Limb (tissue), 2 donors: ENCODE measurements at regions not wholly inside any gene's neighbourhood (a gene's known extent, or its start where the extent isn't known, plus 50 kb on each side); places are given as distances from the start of the nearest gene placed in this dataset.
"Not testable (repeated sequence)": the region's sequence is repeated elsewhere in the genome, so short reads cannot be mapped to it uniquely, and the experiment has no call there.

Experiments
- DNase-seq, 2 donors: peaks; one replicate each; pipeline ENCODE4 v3.0.0-alpha.2; 2016; ENCODE audit errors: extremely low spot score in 2 of 2

GRCh38 chr11:105432241-105432995, 177.5 kb upstream of the GRIA4 start:
- DNase-seq, result no peak

- no peak for DNase-seq
Observed at GRCh38 chr11:105429096-105429910, 180.6 kb upstream of the GRIA4 start.

DNA sequence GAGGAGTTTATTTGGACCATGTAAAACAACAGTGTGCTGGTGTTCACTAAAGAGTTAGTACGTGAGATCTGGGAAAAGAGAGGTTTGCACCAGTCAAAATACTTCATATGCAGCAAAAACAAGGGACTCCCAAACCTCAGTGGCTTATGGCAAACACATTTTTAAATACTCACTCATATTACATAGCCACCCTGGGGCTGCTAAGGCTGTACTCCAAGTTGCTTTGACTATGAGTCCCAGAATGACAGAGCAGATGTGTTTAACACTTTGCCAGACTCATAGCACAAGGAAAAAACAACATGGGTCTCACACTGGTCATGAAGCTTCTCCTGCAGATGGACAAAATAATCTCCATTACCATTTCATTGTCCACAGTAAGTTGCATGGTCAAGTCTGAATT, 202.8 kb upstream of the GRIA4 start:
- no peak for DNase-seq

DNA sequence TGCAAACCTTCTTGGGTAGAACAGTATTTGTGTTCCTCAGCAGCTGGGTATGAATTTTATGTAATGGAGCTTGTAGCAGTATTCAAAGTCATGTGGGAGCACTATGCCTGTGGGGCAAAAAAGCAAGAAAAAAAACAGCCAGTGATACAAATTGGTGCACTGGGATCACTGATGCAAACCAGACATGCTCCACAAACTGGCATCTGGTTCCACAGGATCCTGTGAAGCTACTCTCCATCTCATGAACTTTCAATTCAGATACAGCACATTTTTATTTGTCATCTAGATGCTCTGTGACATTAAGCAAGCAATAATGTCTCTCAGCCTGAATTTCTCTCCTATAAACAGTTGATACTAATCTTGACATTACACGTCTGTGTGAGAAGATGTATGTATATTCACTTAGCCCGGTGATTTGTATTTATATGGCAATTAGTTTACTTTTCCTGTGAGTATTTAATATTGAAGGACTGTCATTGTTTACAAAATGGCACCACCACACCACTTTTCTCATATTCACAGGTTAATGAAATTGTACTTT, 208.5 kb upstream of the GRIA4 start:
- no peak for DNase-seq

DNA sequence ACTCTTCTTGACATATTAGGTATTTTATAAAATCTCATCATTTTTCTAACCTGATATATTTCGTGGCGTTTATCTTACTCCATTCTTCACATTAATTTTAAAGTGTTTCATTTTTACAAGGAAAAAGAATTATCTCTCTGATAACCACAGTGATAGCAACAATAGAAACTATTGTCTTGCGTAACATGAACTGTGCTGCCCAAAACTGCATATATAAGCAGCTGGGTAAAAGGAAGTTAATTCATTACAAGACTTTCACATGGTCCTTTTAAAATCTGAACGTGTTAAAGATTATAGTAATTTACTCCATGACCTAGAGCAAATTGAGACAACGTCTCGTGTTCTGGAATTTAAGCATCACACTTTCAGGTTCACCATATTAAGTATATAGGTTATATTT, 210.4 kb upstream of the GRIA4 start:
- DNase-seq, result no peak

DNA sequence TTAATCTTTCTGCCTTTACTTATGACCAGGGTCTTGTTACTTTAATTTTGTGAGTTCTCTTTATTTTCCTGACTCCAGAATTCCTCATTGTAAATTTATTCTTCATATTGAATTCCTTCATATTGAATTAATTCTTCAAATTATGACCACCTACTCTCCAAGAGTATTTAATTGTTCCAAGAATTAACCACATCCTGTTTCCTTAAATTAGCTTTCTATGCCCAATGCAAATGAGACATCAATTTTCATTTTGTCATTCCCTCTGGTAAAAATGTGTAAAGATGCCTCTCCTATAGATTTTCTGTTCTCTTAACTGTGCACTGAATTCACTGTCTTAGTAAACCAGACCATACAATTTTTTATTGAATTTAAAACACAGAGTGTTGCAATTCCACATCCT, 211.2 kb upstream of the GRIA4 start:
- no peak for DNase-seq

DNA sequence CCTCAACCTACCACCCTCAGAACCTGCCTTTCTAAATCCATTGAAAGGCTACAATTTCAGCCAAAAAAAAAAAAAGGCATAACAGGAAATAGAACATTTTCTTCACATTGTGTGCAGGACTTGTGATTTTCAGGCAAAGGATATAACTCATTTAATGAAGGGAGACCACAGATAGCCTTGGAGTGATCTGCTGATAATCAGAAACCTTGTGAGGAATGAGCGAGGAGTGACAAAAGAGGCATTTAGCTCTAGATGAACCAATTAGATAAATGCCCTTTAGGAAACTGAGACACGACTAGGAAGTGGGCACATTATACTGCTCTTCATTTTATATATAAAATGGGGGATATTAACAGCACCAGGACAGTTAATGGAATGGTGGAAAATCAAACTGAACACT, 216.5 kb upstream of the GRIA4 start:
- no peak for DNase-seq

- DNase-seq, result no peak
Observed at GRCh38 chr11:105392556-105392955, 217.3 kb upstream of the GRIA4 start.

DNA sequence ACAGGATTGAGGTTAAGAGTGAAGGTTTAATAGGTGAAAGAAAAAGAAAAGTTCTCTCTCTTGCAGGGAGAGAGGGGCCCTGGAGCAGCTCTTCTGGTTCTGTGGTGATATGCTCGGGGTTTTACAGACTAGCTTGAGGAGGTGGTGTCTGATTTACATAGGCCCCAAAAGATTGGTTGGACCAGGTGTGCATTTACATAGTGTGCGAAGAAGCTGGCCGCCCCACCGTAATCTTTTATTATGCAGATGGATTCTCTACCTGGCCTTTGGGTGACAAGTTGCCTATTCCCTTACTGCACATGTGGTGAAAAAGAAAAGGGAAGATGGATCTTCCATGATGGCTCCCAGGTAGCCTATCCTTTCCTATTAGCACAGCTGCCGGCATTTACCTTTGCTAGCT, 219.9 kb upstream of the GRIA4 start:
- no peak for DNase-seq

- no peak for DNase-seq
Observed at GRCh38 chr11:105388006-105388405, 221.9 kb upstream of the GRIA4 start.

- DNase-seq, result no peak
Observed at GRCh38 chr11:105381941-105382340, 227.9 kb upstream of the GRIA4 start.

DNA sequence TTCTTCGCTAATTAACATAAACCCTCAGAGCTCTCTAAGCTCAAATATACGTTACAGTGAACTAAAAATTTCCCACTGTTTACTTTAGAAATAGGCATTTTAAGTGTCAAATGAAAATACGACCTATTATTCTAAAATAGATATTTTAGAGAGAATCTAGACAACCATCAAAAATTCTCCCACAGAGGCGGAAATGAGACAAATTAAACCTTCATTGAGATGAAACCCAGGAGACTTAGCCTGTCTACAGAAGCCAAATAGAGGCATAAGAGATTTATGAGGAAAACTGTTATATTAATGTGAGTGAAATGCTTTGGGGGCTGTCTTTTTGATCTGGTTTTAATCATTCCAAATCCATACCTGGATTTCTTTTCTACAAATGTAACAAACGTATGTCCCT, 232.0 kb upstream of the GRIA4 start:
- no peak for DNase-seq

- no peak for DNase-seq
Observed at GRCh38 chr11:105372206-105372605, 232.6 kb upstream of the CARD18 start.

- no peak for DNase-seq
Observed at GRCh38 chr11:105371311-105371710, 231.7 kb upstream of the CARD18 start.

DNA sequence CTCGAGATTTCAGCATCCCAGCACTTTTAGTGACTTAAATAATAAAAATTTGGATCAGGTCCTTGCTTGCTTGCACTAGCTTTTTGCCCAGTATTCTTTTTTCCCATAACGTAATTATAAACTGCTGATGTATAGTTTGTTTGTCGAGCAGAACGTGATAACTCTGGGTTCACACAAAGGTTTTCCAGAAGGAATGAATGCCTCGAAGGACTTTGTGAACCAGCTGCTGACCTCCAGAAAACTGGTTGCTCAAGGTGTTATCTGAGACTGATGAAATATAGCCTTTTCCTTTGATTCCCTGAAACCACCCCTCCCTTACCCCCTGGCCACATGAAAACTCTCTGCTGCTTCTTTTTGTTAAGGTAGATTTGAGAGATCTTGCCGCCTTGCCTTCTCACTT, 229.1 kb upstream of the CARD18 start:
- peak in 1 of 2 donors; percentile 21 for DNase-seq

DNA sequence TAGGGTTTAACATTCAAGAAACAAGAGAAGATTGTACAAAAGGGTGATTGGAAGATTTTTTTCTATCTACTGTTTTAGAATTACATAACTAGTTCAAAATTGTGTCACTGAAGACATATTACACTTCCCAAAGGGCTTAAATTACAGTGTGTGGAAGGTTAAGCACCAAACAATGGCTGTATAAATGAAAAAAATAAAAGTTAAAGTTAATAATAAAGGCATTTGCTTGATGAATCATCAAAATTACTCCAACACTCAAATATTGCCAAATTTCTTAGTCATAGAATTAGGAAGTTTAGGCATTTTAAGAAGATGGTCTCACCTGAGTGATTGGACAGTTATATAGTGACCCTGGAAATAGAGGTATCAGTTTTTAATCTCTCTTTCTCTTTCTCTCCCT, 227.6 kb upstream of the CARD18 start:
- no peak for DNase-seq

DNA sequence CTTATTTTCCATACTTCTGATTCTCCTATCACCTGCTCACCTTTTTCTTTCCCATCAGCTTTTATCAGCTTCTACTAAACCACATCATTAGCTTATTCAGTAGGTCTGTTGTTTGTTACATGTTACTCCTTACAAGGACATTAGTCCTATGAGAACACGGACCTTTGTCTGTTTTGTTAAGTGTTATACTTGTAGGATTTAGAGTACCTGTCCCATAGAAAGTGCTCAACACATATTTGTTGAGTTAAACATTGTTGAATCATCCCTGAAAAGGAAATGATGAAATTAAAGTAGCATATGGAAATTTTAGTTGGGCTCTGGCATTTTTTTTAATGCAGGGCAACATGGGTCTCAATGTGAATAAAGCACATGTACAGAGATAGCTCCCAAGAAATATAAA, 222.1 kb upstream of the CARD18 start:
- no peak for DNase-seq

DNA sequence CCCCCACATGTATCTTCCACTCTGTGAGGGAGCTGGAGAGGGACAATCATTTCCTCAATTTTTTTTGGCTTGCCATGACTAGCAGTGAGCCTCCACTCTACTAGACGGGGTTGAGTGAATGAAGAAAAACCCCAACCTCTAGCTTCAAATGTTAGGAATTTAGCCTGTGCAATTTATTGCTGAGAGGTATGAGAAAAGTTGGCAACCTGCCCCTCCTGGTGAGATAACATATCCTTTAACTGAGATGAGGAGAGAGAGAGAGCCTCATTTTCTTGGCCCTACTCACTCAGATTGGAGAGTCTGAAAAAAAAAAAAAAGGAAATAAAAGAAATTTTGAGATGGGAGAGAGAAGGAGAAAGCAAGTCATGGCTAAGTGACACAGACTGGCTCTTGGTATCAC, 218.2 kb upstream of the CARD18 start:
- DNase-seq, result no peak

DNA sequence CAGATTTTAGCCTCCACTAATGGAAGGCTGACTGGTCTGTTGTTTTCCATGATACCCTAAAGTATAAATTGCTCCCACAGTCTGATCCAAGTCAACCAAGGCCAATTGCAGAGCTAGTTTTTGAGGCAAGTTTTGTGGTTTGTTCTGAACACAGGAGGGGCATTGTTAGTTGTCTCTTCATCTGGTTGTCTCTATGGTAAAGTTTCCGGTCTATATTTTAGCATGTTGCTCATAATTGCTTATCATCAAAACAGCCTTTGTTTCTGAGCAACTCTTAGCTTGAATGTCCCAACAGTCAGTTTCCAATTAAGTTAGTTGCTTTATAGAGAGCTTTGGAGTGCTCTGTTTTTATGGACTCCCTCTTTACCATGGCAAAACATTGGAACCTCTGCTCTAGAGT, 217.6 kb upstream of the CARD18 start:
- DNase-seq, result no peak

DNA sequence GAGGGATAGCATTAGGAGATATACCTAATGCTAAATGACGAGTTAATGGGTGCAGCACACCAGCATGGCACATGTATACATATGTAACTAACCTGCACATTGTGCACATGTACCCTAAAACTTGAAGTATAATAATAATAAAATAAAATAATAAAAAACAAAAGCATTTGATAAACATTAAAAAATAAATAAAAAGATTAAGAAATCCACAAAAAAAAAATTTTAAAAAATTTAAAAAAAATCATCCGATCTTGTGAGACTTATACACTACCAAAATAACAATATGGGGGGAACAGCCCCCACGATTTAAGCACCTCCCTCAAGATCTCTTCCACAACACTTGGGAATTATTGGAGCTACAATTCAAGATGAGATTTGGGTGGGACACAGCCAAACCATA, 210.3 kb upstream of the CARD18 start:
- not testable (repeated sequence) for DNase-seq

GRCh38 chr11:105344938-105345337, 205.4 kb upstream of the CARD18 start:
- no peak for DNase-seq

GRCh38 chr11:105334025-105334714, 194.6 kb upstream of the CARD18 start:
- DNase-seq, result no peak
